HepG2 (cell line): ENCODE measurements at regions not wholly inside any gene's neighbourhood (a gene's known extent, or its start where the extent isn't known, plus 50 kb on each side); places are given as distances from the start of the nearest gene placed in this dataset.

Experiments
- JUND ChIP-seq: sonication (generic); formaldehyde crosslinking; IDR thresholded peaks from 2 replicates; pipeline ENCODE4 v1.8.0; 2022; ENCODE audit warnings: mild to moderate bottlenecking, missing genetic modification reagents
- KLF16 ChIP-seq, 2 experiments: sonication (generic) in 1 of 2; formaldehyde crosslinking in 1 of 2; IDR thresholded peaks; 2 replicates each; pipeline versions ENCODE4 v1.6.1 to v1.8.0; 2016 to 2023; ENCODE audit warnings: missing genetic modification reagents in 2 of 2, missing compliant biosample characterization in 1 of 2
- MTA3 ChIP-seq: sonication (generic); formaldehyde crosslinking; IDR thresholded peaks from 2 replicates; pipeline ENCODE4 v1.4.0; 2020; ENCODE audit warnings: missing genetic modification reagents
- RNF2 ChIP-seq: fragments of 450-650 bp; conservative IDR thresholded peaks from 2 replicates; pipeline ENCODE4 v1.6.1; 2016; ENCODE audit warnings: low read depth
- ZNF552 ChIP-seq: sonication (generic); formaldehyde crosslinking; IDR thresholded peaks from 2 replicates; pipeline ENCODE4 v1.9.0; 2022; ENCODE audit warnings: missing genetic modification reagents, mild to moderate bottlenecking, borderline replicate concordance

- no peak for TF ChIP-seq JUND (CRISPR knock-in tag)
- no peak for TF ChIP-seq KLF16 (CRISPR knock-in tag; IDR thresholded peaks at IDR 0.05)
- no peak for TF ChIP-seq MTA3 (CRISPR knock-in tag)
- TF ChIP-seq ZNF552 (CRISPR knock-in tag): no peak
- TF ChIP-seq RNF2: no peak
Observed at GRCh38 chr20:36084356-36084755, 70.2 kb upstream of the EPB41L1 start.
